AG10803 (cell line): ENCODE measurements at regions not wholly inside any gene's neighbourhood (a gene's known extent, or its start where the extent isn't known, plus 50 kb on each side); places are given as distances from the start of the nearest gene placed in this dataset.
A peak's percentile ranks its signal among the peaks of the same experiment; 100 is the strongest.

Experiments
- DNase-seq: peaks from one replicate; pipeline ENCODE4 v3.0.0; 2010; ENCODE audit warnings: low read depth
- H3K4me3 ChIP-seq: 2 replicates; pipeline ENCODE4 v1.5.1; 2011; ENCODE audit warnings: mild to moderate bottlenecking, low read length, control low read depth
- CTCF ChIP-seq: conservative IDR thresholded peaks from 2 replicates; pipeline ENCODE4 v1.5.1; 2011; ENCODE audit warnings: mild to moderate bottlenecking, low read length, control low read depth, inconsistent platforms

GRCh38 chr1:11338284-11338924 lies 65.4 kb downstream of the UBIAD1 start:
- H3K4me3 ChIP-seq: no peak overlapping the region
- no peak for TF ChIP-seq CTCF
- DNase-seq: no peak

GRCh38 chr1:11339346-11340232 lies 66.6 kb downstream of the UBIAD1 start:
- H3K4me3 ChIP-seq: no peak overlapping the region
- DNase-seq: no peak
- no peak for TF ChIP-seq CTCF

- H3K4me3 ChIP-seq: no peak overlapping the region
- DNase-seq: no peak
- no peak for TF ChIP-seq CTCF
Measured at GRCh38 chr1:11340233-11340632, 67.2 kb downstream of the UBIAD1 start.

- DNase-seq: peak; percentile 11
- no peak for TF ChIP-seq CTCF
- H3K4me3 ChIP-seq: no peak overlapping the region
Measured at GRCh38 chr1:11341901-11342552, 69.0 kb downstream of the UBIAD1 start.

- no peak for TF ChIP-seq CTCF
- DNase-seq: no peak
- no peak overlapping the region for H3K4me3 ChIP-seq
Measured at GRCh38 chr1:11342621-11343032, 69.6 kb downstream of the UBIAD1 start.

GRCh38 chr1:11345971-11346715 lies 73.1 kb downstream of the UBIAD1 start:
- TF ChIP-seq CTCF: no peak
- DNase-seq: no peak
- no peak overlapping the region for H3K4me3 ChIP-seq
